ENCODE measurements at regions not wholly inside any gene's neighbourhood (a gene's known extent, or its start where the extent isn't known, plus 50 kb on each side); places are given as distances from the start of the nearest gene placed in this dataset.

DNA sequence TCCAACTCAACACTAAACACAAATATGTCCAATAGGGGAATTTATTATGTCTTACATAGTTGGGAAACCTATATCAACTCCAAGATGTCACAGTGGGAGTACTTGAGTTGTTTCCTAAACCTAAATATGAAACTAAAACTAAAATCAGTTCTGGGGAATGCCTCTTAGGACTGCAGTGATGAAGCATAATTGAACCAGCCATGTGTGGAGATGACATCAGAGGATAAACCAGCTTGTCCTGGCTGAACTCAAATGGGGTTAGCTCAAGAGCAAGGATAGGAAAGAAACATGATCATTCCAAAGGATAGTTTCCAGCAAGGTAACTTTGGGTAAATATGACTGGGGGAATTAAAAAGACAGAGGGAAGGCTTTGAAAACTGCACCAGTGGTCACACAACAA is 88.9 kb upstream of the PLPPR1 start:
- in situ Hi-C loops (cut with MboI): no loop called here
- TF ChIP-seq CHD4 (IDR thresholded peaks at IDR 0.05) (no peak), ZNF274 (IDR thresholded peaks at IDR 0.05; ENCODE audit: insufficient read depth, insufficient read length) (no peak), SIN3A (IDR thresholded peaks at IDR 0.05; ENCODE audit: low read depth, low read length) (no peak), CHD2 (IDR thresholded peaks at IDR 0.05; ENCODE audit: borderline replicate concordance, low read depth, low read length) (no peak), CREM (IDR thresholded peaks at IDR 0.05; ENCODE audit: low read depth) (no peak), MXI1 (IDR thresholded peaks at IDR 0.05; ENCODE audit: low read depth, low read length) (no peak), CEBPB (IDR thresholded peaks at IDR 0.05; ENCODE audit: borderline replicate concordance in 1 of 2, low read depth in 2 of 2, low read length in 2 of 2) (no peak), ZZZ3 (IDR thresholded peaks at IDR 0.05; ENCODE audit: control insufficient read depth, insufficient read length, low read depth) (no peak), ATF7 (IDR thresholded peaks at IDR 0.05; ENCODE audit: low read depth) (no peak), NBN (IDR thresholded peaks at IDR 0.05) (no peak), RELA (IDR thresholded peaks at IDR 0.05; ENCODE audit: borderline replicate concordance, partially characterized antibody) (no peak), BCL11A (IDR thresholded peaks at IDR 0.05; ENCODE audit: low read depth, low read length) (no peak), ASH2L (IDR thresholded peaks at IDR 0.05; ENCODE audit: borderline replicate concordance, low read depth) (no peak)
- TF ChIP-seq, protein P1, sequence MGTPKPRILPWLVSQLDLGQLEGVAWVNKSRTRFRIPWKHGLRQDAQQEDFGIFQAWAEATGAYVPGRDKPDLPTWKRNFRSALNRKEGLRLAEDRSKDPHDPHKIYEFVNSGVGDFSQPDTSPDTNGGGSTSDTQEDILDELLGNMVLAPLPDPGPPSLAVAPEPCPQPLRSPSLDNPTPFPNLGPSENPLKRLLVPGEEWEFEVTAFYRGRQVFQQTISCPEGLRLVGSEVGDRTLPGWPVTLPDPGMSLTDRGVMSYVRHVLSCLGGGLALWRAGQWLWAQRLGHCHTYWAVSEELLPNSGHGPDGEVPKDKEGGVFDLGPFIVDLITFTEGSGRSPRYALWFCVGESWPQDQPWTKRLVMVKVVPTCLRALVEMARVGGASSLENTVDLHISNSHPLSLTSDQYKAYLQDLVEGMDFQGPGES (IDR thresholded peaks at IDR 0.05): no peak
- TF ChIP-seq, protein P2, sequence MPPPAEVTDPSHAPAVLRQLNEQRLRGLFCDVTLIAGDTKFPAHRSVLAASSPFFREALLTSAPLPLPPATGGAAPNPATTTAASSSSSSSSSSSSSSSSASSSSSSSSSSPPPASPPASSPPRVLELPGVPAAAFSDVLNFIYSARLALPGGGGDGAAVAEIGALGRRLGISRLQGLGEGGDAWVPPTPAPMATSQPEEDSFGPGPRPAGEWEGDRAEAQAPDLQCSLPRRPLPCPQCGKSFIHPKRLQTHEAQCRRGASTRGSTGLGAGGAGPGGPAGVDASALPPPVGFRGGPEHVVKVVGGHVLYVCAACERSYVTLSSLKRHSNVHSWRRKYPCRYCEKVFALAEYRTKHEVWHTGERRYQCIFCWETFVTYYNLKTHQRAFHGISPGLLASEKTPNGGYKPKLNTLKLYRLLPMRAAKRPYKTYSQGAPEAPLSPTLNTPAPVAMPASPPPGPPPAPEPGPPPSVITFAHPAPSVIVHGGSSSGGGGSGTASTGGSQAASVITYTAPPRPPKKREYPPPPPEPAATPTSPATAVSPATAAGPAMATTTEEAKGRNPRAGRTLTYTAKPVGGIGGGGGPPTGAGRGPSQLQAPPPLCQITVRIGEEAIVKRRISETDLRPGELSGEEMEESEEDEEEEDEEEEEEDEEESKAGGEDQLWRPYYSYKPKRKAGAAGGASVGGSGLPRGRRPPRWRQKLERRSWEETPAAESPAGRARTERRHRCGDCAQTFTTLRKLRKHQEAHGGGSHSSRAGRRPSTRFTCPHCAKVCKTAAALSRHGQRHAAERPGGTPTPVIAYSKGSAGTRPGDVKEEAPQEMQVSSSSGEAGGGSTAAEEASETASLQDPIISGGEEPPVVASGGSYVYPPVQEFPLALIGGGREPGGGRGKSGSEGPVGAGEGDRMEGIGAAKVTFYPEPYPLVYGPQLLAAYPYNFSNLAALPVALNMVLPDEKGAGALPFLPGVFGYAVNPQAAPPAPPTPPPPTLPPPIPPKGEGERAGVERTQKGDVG (CRISPR knock-in tag; IDR thresholded peaks at IDR 0.05): no peak
- TF ChIP-seq, protein P3, sequence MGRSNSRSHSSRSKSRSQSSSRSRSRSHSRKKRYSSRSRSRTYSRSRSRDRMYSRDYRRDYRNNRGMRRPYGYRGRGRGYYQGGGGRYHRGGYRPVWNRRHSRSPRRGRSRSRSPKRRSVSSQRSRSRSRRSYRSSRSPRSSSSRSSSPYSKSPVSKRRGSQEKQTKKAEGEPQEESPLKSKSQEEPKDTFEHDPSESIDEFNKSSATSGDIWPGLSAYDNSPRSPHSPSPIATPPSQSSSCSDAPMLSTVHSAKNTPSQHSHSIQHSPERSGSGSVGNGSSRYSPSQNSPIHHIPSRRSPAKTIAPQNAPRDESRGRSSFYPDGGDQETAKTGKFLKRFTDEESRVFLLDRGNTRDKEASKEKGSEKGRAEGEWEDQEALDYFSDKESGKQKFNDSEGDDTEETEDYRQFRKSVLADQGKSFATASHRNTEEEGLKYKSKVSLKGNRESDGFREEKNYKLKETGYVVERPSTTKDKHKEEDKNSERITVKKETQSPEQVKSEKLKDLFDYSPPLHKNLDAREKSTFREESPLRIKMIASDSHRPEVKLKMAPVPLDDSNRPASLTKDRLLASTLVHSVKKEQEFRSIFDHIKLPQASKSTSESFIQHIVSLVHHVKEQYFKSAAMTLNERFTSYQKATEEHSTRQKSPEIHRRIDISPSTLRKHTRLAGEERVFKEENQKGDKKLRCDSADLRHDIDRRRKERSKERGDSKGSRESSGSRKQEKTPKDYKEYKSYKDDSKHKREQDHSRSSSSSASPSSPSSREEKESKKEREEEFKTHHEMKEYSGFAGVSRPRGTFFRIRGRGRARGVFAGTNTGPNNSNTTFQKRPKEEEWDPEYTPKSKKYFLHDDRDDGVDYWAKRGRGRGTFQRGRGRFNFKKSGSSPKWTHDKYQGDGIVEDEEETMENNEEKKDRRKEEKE (IDR thresholded peaks at IDR 0.05): no peak
- TF ChIP-seq, protein P4, sequence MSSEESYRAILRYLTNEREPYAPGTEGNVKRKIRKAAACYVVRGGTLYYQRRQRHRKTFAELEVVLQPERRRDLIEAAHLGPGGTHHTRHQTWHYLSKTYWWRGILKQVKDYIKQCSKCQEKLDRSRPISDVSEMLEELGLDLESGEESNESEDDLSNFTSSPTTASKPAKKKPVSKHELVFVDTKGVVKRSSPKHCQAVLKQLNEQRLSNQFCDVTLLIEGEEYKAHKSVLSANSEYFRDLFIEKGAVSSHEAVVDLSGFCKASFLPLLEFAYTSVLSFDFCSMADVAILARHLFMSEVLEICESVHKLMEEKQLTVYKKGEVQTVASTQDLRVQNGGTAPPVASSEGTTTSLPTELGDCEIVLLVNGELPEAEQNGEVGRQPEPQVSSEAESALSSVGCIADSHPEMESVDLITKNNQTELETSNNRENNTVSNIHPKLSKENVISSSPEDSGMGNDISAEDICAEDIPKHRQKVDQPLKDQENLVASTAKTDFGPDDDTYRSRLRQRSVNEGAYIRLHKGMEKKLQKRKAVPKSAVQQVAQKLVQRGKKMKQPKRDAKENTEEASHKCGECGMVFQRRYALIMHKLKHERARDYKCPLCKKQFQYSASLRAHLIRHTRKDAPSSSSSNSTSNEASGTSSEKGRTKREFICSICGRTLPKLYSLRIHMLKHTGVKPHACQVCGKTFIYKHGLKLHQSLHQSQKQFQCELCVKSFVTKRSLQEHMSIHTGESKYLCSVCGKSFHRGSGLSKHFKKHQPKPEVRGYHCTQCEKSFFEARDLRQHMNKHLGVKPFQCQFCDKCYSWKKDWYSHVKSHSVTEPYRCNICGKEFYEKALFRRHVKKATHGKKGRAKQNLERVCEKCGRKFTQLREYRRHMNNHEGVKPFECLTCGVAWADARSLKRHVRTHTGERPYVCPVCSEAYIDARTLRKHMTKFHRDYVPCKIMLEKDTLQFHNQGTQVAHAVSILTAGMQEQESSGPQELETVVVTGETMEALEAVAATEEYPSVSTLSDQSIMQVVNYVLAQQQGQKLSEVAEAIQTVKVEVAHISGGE (CRISPR knock-in tag; IDR thresholded peaks at IDR 0.05): no peak

More for the DNA sequence above, 88.9 kb upstream of the PLPPR1 start:
- CTCF ChIA-PET: no interaction called here
- Histone ChIP-seq H2AFZ (ENCODE audit: control insufficient read depth, low read depth, low read length) (no peak overlapping the region), H3K27me3 (replicated peaks in 1 of 2; ENCODE audit: control insufficient read depth in 2 of 2, insufficient read depth in 2 of 2, low read length in 1 of 2) (no peaks in the 10 kb centered on the region), H4K20me1 (ENCODE audit: control insufficient read depth, insufficient read depth) (no peaks in the 10 kb centered on the region), H3K4me3 (no peak overlapping the region), H3K36me3 (ENCODE audit: control insufficient read depth in 2 of 2, insufficient read depth in 2 of 2, low read length in 1 of 2) (no peaks in the 10 kb centered on the region), H3K4me1 (ENCODE audit: control insufficient read depth, insufficient read depth, low read length) (no peaks in the 10 kb centered on the region), H3K9me3 (replicated peaks; ENCODE audit: control insufficient read depth, insufficient read depth, low read length) (no peaks in the 10 kb centered on the region), H3K9ac (ENCODE audit: control insufficient read depth, insufficient read depth, low read length) (no peak overlapping the region), H3K4me2 (ENCODE audit: control insufficient read depth, insufficient read depth) (no peak overlapping the region), H3K27ac (ENCODE audit: control insufficient read depth, insufficient read depth) (no peak overlapping the region), H3K79me2 (ENCODE audit: control insufficient read depth, insufficient read depth, low read length) (no peaks in the 10 kb centered on the region)
- FAIRE-seq (no peak), DNase-seq (ENCODE audit: low read depth, low spot score) (no peak), ATAC-seq (no peak)
- RAD21 ChIA-PET (ENCODE audit: unreplicated experiment): no interaction called here
- intact Hi-C loops (cut with micrococcal nuclease; ENCODE audit: unreplicated experiment): no loop called here
- SMC1A ChIA-PET (ENCODE audit: uncharacterized antibody, unreplicated experiment): no interaction called here
- POLR2A ChIA-PET: no interaction called here
- no TSS peak for BruUV-seq (replicated peaks)
